DND-41 (cell line): ENCODE measurements at regions not wholly inside any gene's neighbourhood (a gene's known extent, or its start where the extent isn't known, plus 50 kb on each side); places are given as distances from the start of the nearest gene placed in this dataset.

ENCODE experiments used
- ATAC-seq: fragments of 200-7000 bp; cut with Tn5 transposase; 3 replicates; pipeline ENCODE4 v1.9.1; 2021; ENCODE audit warnings: low read depth; ENCODE audit not compliant: insufficient read depth
- DNase-seq: peaks from one replicate; pipeline ENCODE4 v3.0.0-alpha.2; 2020
- H2AFZ ChIP-seq: 2 replicates; pipeline ENCODE4 v1.6.0; 2012; ENCODE audit warnings: low read depth, low read length
- H3K27ac ChIP-seq: 2 replicates; pipeline ENCODE4 v1.5.1; 2012; ENCODE audit warnings: low read length, inconsistent platforms
- H3K27me3 ChIP-seq: fragments of 200-600 bp; sonication (generic); 2 replicates; pipeline ENCODE4 v1.6.0; 2012; ENCODE audit warnings: low read length, mild to moderate bottlenecking, inconsistent platforms; ENCODE audit not compliant: insufficient read depth, poor library complexity
- H3K36me3 ChIP-seq: 2 replicates; pipeline ENCODE4 v1.5.1; 2012; ENCODE audit warnings: low read length, inconsistent platforms; ENCODE audit not compliant: insufficient read depth
- H3K4me1 ChIP-seq: 2 replicates; pipeline ENCODE4 v1.5.1; 2012; ENCODE audit warnings: mild to moderate bottlenecking, low read length; ENCODE audit not compliant: insufficient read depth
- H3K4me2 ChIP-seq: 2 replicates; pipeline ENCODE4 v1.6.0; 2012; ENCODE audit warnings: mild to moderate bottlenecking, moderate library complexity, low read length, inconsistent platforms; ENCODE audit not compliant: insufficient read depth
- H3K4me3 ChIP-seq, 2 experiments: fragments of 200-600 bp in 1 of 2; shearing (Covaris generic) in 1 of 2; 2 replicates each; pipeline ENCODE4 v1.5.1; 2012 to 2016; ENCODE audit warnings: inconsistent platforms in 2 of 2, low read length in 2 of 2, mild to moderate bottlenecking in 2 of 2, low read depth in 1 of 2, moderate library complexity in 1 of 2
- H3K79me2 ChIP-seq: 2 replicates; pipeline ENCODE4 v1.6.0; 2012; ENCODE audit warnings: low read length, inconsistent platforms; ENCODE audit not compliant: insufficient read depth
- H3K9ac ChIP-seq: 2 replicates; pipeline ENCODE4 v1.6.0; 2012; ENCODE audit warnings: low read depth, mild to moderate bottlenecking, inconsistent platforms, low read length, moderate library complexity
- H3K9me3 ChIP-seq: 2 replicates; pipeline ENCODE4 v1.5.1; 2012; ENCODE audit warnings: low read length, moderate library complexity, mild to moderate bottlenecking, inconsistent platforms; ENCODE audit not compliant: insufficient read depth, severe bottlenecking
- H4K20me1 ChIP-seq: 2 replicates; pipeline ENCODE4 v1.6.0; 2012; ENCODE audit warnings: low read length; ENCODE audit not compliant: insufficient read depth
- CTCF ChIP-seq: IDR thresholded peaks from 2 replicates; pipeline ENCODE4 v1.5.1; 2012; ENCODE audit warnings: borderline replicate concordance, low read length, moderate library complexity, mild to moderate bottlenecking; ENCODE audit not compliant: poor library complexity, severe bottlenecking; ENCODE audit errors: extremely low read depth
- EZH2 ChIP-seq: IDR thresholded peaks from 3 replicates; pipeline ENCODE4 v1.6.1; 2012; ENCODE audit warnings: borderline replicate concordance, low read depth, mild to moderate bottlenecking, moderate library complexity, low read length, inconsistent platforms; ENCODE audit not compliant: severe bottlenecking

GRCh38 chr4:115234405-115235093 is 121.1 kb upstream of the NDST4 start:
- ATAC-seq = peak; percentile 64
- H3K27me3 ChIP-seq = no peaks in the 10 kb centered on the region
- peak; percentile 30 for DNase-seq
- no peak overlapping the region for H3K27ac ChIP-seq
- H4K20me1 ChIP-seq = no peaks in the 10 kb centered on the region
- TF ChIP-seq CTCF (peak; percentile 61), EZH2 (no peak)
- H3K9me3 ChIP-seq = no peaks in the 10 kb centered on the region
- no peak overlapping the region for H3K4me2 ChIP-seq
- H3K4me1 ChIP-seq = peaks cover 18% of the 10 kb centered on the region
- H3K4me3 ChIP-seq = no peak overlapping the region
- H3K9ac ChIP-seq = no peak overlapping the region
- H3K79me2 ChIP-seq = no peaks in the 10 kb centered on the region
- no peaks in the 10 kb centered on the region for H3K36me3 ChIP-seq
- H2AFZ ChIP-seq = peak overlapping the region; percentile 49

- H2AFZ ChIP-seq = no peak overlapping the region
- H3K36me3 ChIP-seq = no peaks in the 10 kb centered on the region
- DNase-seq (no peak), ATAC-seq (peak; percentile 86)
- no peaks in the 10 kb centered on the region for H3K27me3 ChIP-seq
- H4K20me1 ChIP-seq = no peaks in the 10 kb centered on the region
- H3K27ac ChIP-seq = no peak overlapping the region; the same call in 1 of the 2 replicates
- H3K4me2 ChIP-seq = no peak overlapping the region
- no peaks in the 10 kb centered on the region for H3K79me2 ChIP-seq
- TF ChIP-seq CTCF (no peak), EZH2 (no peak)
- no peak overlapping the region for H3K4me3 ChIP-seq
- no peak overlapping the region for H3K9ac ChIP-seq
- H3K4me1 ChIP-seq = peaks cover 18% of the 10 kb centered on the region
- no peaks in the 10 kb centered on the region for H3K9me3 ChIP-seq
Observed at GRCh38 chr4:115233600-115233999, 120.2 kb upstream of the NDST4 start.

GRCh38 chr4:115229873-115230272 is 116.5 kb upstream of the NDST4 start:
- Histone ChIP-seq H3K27ac (no peak overlapping the region), H3K4me3 (no peak overlapping the region), H3K9me3 (no peaks in the 10 kb centered on the region), H3K36me3 (no peaks in the 10 kb centered on the region), H2AFZ (no peak overlapping the region), H3K79me2 (no peaks in the 10 kb centered on the region), H3K4me2 (no peak overlapping the region), H3K4me1 (peaks cover 15% of the 10 kb centered on the region), H3K27me3 (no peaks in the 10 kb centered on the region), H3K9ac (no peak overlapping the region), H4K20me1 (no peaks in the 10 kb centered on the region)
- no peak for DNase-seq
- ATAC-seq = no peak
- TF ChIP-seq EZH2 = no peak
- no peak for TF ChIP-seq CTCF

GRCh38 chr4:115228851-115229250 is 115.4 kb upstream of the NDST4 start:
- no peaks in the 10 kb centered on the region for H3K9me3 ChIP-seq
- H3K4me1 ChIP-seq = peaks cover 8% of the 10 kb centered on the region
- no peaks in the 10 kb centered on the region for H4K20me1 ChIP-seq
- no peak overlapping the region for H2AFZ ChIP-seq
- H3K9ac ChIP-seq = no peak overlapping the region
- TF ChIP-seq CTCF (no peak), EZH2 (no peak)
- no peak for DNase-seq
- ATAC-seq = no peak
- H3K4me3 ChIP-seq = no peak overlapping the region
- no peak overlapping the region for H3K27ac ChIP-seq
- no peaks in the 10 kb centered on the region for H3K79me2 ChIP-seq
- no peaks in the 10 kb centered on the region for H3K36me3 ChIP-seq
- no peaks in the 10 kb centered on the region for H3K27me3 ChIP-seq
- H3K4me2 ChIP-seq = no peak overlapping the region
